Keratinocyte (primary cell): ENCODE measurements at regions not wholly inside any gene's neighbourhood (a gene's known extent, or its start where the extent isn't known, plus 50 kb on each side); places are given as distances from the start of the nearest gene placed in this dataset.

Experiments used
- CTCF ChIP-seq, 3 experiments: IDR thresholded peaks in 1 of 3; conservative IDR thresholded peaks in 1 of 3; optimal IDR thresholded peaks in 1 of 3; 2 replicates in 2 of 3; 3 replicates in 1 of 3; pipeline versions ENCODE3 to v1.5.1; 2011; ENCODE audit warnings: low read length in 3 of 3, mild to moderate bottlenecking in 3 of 3, moderate library complexity in 2 of 3, control low read depth in 1 of 3, inconsistent platforms in 1 of 3; ENCODE audit not compliant: insufficient read depth in 2 of 3; ENCODE audit errors: extremely low read depth in 1 of 3
- EZH2 ChIP-seq: IDR thresholded peaks from one replicate; pipeline ENCODE4 v1.6.1; 2012; ENCODE audit warnings: inconsistent platforms, mild to moderate bottlenecking, low read length, moderate library complexity

DNA sequence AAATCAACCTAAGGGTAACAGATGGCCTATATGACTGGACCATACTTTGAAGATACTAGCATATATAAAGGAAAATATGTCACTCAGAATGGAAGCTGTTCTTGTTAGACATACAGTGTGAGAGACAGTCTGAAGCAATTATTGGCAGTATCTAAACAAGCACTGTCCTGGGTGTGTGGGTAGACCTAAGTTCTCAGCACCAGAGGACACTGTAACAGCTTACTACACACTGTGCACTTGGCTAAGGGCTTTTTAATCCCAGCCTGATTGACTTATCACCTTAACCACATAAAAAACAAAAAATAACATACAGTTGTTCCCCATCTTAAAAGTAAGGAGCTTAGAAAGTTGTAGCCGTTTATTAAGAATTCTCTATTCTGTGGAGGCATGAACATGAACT, 1066.1 kb upstream of the FANCL start:
- TF ChIP-seq CTCF (optimal IDR thresholded peaks at IDR 0.05 in 1 of 3, IDR thresholded peaks at IDR 0.05 in 1 of 3, conservative IDR thresholded peaks at IDR 0.05 in 1 of 3; ENCODE audit: extremely low read depth in 1 of 3, insufficient read depth in 2 of 3, low read length in 3 of 3) (no peak), EZH2 (no peak)
